ENCODE measurements at regions not wholly inside any gene's neighbourhood (a gene's known extent, or its start where the extent isn't known, plus 50 kb on each side); places are given as distances from the start of the nearest gene placed in this dataset.
"Not testable (repeated sequence)": the region's sequence is repeated elsewhere in the genome, so short reads cannot be mapped to it uniquely, and the experiment has no call there.

DNA sequence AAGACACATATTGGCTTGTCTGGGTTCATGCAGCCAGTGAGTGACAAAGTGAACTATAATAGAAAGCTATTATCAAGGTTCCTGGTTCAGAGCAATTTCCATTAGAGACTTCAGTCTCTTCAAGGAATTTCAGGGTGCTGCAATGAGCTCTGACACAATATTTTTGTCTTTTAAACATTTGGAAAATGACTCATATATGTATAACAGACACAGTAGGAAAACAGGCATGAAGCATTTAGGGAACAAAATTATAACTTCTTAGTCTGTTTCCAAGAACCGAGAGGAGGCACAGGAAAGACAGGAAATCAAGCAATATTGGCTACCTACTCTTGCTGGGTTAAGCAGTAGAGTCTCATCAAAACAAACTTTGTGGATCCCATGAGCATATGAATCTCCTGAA is 170.4 kb downstream of the PTPRC start:
- no peak for DNase-seq (ENCODE audit: low read depth)

- DNase-seq (ENCODE audit: low read depth), result no peak
These were observed 172.6 kb downstream of the PTPRC start for GRCh38 chr1:198811449-198811848.

GRCh38 chr1:198823626-198824025 is 184.8 kb downstream of the PTPRC start:
- DNase-seq (ENCODE audit: low read depth), result no peak

DNA sequence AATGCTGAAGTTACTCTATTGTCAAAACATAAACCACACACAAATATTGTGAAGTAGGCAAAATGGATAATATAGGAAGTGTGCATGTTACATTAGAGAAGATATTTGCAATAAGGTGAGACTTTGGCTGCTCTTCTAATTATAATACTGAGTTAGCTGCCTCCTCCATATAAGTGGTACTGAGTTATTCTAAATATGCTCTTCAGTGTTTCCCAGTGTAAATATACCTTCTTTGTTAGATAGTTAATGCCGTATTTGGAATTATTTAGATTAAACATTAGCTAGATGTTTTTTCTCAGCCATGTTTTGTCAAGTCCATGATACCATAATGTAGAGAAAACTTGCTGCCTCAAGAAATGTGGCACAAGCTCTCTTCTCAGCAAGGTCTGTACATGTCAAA is 186.4 kb downstream of the PTPRC start:
- DNase-seq (ENCODE audit: low read depth), result no peak

GRCh38 chr1:198829356-198829755 is 190.5 kb downstream of the PTPRC start:
- DNase-seq (ENCODE audit: low read depth), result no peak

DNA sequence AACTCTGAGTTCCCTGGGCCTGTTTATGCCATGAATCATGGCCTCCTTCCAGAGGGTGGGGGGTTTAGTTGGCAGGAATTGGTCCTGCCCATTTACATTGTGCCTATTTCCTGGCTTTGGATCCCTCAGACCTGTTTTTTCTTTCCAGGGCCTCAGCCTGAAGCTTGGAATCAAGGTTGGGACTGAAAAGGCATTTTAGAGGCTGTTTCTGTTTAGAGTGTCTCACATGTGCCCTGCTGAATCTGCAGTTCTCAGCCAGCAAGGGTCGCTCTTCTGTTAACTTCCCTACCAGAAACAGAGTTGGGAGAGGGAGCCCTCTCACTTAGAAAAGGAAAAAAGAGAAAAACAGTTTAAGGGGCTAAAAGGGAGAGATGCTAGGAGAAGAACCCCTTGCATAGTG is 191.1 kb downstream of the PTPRC start:
- no peak for DNase-seq (ENCODE audit: low read depth)

GRCh38 chr1:198830412-198830811 is 191.6 kb downstream of the PTPRC start:
- DNase-seq (ENCODE audit: low read depth), result no peak

GRCh38 chr1:198833706-198834503 is 195.1 kb downstream of the PTPRC start:
- no peak for DNase-seq (ENCODE audit: low read depth)

GRCh38 chr1:198837278-198838021 is 198.6 kb downstream of the PTPRC start:
- DNase-seq (ENCODE audit: low read depth), result no peak

DNA sequence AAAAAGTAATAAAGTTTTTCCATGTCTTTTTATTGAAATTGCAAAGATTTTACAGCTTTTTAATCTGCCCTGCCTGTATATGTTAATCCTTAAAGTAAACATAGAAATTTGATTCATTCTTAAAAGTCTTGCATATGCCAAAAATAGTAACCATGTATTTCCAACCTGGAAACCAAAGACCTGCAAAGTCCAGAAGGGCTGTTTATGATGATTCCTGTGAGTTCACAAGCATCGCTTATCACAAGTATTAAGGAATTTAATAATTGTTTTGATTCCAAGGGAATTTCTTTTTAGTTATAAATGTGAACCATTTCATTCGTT is 199.1 kb downstream of the PTPRC start:
- no peak for DNase-seq (ENCODE audit: low read depth)

DNA sequence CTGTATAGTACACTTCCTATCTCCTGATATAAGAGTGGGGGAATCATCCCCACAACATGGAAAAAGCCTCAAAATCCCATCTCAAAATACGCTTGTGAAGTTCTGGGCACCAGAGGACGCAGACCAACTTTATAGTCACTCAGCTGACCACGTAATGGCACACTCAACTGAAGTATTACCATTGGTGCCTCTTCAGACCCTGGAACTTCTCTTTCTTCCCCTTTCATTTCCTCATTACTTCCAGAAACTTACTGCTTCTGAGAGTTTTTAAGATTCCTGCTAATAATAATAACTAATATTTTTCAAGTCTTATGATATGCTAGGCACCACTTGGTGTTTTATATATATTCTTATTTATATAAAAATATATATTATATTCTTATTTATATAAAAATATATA is 202.6 kb downstream of the PTPRC start:
- no peak for DNase-seq (ENCODE audit: low read depth)

DNA sequence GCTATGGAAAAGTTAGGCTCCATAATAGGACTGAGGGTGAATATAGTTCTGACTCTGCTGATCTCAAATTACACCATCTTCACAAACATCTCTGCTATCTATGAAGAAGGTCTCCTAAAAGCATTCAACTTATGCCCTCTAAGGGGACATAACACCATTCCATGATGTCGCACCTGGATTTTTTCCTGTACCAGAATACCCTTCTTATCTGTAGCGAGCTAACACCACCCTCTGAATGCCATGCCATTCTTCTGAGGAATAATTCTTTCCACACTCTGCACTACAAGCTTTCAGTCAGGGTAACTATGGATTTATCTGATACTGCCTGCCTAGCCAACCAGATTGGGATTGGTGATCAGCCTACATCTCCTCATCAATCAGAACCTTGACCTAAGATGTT is 203.8 kb downstream of the PTPRC start:
- DNase-seq (ENCODE audit: low read depth), result no peak

DNA sequence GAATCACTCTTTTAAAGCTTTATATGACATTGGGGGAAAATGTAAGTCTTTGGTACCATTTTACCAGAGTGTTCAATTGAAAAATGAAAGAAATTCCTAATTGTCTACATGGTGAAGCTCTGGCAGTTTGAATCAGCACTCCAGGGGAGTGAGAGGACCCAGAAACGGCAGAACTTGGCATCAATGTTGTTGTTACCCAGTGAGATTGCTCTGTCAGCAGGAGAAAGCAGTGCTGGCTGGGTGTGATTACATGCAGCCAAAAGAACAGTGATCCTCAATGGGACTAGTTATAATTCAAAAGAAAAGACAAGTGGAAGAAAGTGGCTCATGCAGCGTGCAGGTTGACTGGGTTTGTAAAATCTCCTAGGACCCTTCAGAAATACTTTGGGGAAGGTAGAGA is 206.4 kb downstream of the PTPRC start:
- DNase-seq (ENCODE audit: low read depth), result no peak

DNA sequence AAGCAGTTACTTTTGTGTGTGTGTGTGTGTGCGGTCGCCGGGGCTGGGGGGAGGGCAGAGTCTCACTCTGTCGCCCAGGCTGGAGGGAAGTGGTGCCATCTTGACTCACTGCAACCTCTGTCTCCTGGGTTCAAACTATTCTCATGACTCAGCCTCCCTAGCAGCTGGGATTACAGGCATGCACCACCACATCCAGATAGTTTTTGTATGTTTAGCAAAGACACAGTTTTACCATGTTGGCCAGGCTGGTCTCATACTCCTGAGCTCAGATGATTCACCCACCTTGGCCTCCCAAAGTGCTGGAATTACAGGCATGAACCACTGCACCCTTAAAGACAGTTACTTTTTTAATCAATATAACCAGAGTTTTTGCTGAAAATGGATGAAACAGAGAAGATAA is 207.0 kb downstream of the PTPRC start:
- DNase-seq (ENCODE audit: low read depth), result no peak

DNA sequence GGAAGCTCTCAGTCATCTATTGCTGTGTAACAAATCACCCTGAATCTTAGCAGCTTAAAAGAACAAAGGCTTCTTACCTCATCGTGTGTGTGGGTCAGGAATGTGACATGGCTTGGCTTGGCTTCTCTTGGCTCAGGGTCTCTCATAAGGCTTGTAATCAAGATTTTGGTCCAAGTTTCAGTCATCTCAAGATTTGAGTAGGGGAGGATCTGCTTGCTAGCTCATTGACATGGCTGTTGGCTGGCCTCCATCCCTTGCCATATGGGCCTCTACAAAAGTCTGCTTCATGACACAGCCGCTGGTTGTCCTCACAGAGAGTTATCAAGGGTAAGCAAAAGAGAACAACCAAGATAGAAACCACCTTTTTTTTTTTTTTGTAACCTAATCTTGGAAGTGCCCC is 207.7 kb downstream of the PTPRC start:
- DNase-seq (ENCODE audit: low read depth), result no peak

- DNase-seq (ENCODE audit: low read depth), result no peak
These were observed 209.4 kb downstream of the PTPRC start for GRCh38 chr1:198848206-198848605.

DNA sequence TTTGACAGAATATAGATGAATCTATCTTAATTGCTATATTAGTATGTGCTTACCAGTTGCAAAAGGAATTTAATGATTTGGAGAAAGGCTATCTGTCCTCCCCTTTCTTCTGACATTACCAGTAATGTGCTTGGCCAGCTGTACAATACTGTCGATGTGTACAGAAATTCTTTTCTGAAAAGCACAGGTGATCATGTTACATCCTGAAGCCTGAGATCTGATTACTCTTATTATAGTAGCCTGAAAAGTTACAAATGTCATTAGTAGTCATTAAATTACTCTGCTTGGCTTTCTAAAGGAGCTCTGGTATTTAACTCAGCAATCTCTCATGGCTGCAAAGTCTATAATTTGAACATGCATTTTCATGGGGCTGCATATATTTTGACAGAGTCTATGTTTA is 209.8 kb downstream of the PTPRC start:
- DNase-seq (ENCODE audit: low read depth), result no peak

DNA sequence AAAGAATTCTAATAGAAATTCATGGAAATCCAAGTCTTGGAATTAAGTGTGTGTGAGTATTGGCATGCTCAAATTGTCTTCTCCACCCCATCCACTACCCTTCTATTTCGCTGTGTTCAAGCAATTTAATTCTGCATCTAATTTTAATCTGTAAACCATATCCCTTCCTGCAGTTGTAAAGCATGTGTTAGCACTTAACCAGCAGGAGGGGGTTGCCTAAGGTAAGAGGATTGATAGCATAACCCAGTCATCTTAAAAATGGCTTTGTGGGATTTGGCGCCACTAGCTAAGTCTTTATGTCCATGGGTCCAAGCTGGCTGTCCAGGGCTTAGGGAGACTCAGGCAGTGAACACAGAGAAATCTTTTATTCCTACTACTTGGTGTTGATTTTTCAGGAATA is 210.3 kb downstream of the PTPRC start:
- no peak for DNase-seq (ENCODE audit: low read depth)

DNA sequence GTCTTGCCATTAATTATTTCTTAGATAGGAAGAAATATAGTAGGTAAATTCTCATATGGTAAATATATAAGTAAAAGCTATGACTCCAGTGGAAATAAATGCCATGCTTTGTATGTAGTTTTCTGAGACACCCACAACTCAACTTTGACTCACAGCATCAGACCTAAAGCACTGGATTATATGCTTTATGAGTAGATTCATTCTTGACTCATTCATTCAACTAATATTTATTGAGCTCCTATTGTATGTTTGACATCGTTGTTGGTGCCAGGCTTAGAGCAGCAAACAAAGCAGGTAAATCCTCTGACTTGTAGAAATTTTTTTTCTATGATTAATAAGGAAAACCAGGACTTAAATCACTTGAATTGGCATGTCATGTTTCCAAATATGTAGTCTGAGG is 211.4 kb downstream of the PTPRC start:
- DNase-seq (ENCODE audit: low read depth), result no peak

GRCh38 chr1:198850966-198851365 is 212.1 kb downstream of the PTPRC start:
- not testable (repeated sequence) for DNase-seq (ENCODE audit: low read depth)

GRCh38 chr1:198856601-198857000 is 217.8 kb downstream of the PTPRC start:
- DNase-seq (ENCODE audit: low read depth), result no peak

DNA sequence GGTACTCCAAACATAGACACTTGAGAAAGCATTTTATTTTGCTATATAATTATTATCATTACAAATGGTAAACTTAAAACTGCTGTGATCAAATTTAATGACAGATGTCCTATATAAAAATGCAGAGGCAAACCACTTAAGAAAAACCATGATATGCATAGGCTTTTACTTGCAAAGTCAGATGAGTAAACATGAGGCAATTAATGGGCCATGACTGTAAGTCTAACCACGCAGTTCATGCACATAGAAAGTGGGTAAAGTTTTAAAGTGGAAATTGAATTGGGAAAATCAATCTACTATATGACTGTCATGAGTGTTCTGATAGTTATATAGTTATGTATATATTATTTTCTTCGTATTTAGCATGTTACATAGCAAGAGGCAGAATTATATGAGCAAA is 219.2 kb downstream of the PTPRC start:
- DNase-seq (ENCODE audit: low read depth), result no peak

- no peak for DNase-seq (ENCODE audit: low read depth)
These were observed 221.5 kb downstream of the PTPRC start for GRCh38 chr1:198860371-198860770.

DNA sequence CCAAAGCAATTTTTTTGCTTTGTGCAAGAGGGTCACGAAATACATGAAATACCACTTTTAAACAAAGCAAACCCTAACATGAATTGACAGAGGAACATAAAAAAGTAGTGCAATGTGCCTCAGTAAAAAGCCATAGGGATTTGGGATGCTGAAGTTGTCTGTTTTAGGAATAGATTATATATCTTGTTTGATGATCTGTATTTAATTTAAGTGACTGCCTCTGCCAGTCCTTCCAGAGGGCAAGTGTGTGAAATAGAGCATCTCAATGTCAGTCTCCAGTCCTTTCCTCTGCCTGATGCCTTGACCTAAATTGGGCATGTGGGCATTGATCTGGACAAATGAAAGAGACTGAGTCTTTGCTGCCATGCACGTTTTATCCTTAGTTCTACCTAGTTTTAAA is 222.8 kb downstream of the PTPRC start:
- DNase-seq (ENCODE audit: low read depth), result no peak
